ENCODE measurements at regions not wholly inside any gene's neighbourhood (a gene's known extent, or its start where the extent isn't known, plus 50 kb on each side); places are given as distances from the start of the nearest gene placed in this dataset.

- in situ Hi-C loops (cut with MboI; ENCODE audit: low pct_unique_long_range_greater_than_20kb, low sequenced_read_pairs, unreplicated experiment): no loop called here
- no peak for DNase-seq (ENCODE audit: low spot score)
- TF ChIP-seq CTCF (IDR thresholded peaks at IDR 0.05; ENCODE audit: extremely low read depth, insufficient read depth, missing control alignments): no peak
Measured at GRCh38 chr13:111479412-111479811, 159.0 kb downstream of the TEX29 start.

- DNase-seq (ENCODE audit: low spot score): no peak
- TF ChIP-seq CTCF (IDR thresholded peaks at IDR 0.05; ENCODE audit: extremely low read depth, insufficient read depth, missing control alignments): no peak
- in situ Hi-C loops (cut with MboI; ENCODE audit: low pct_unique_long_range_greater_than_20kb, low sequenced_read_pairs, unreplicated experiment): no loop called here
Measured at GRCh38 chr13:111480503-111480902, 160.1 kb downstream of the TEX29 start.

- DNase-seq (ENCODE audit: low spot score): no peak
- no peak for TF ChIP-seq CTCF (IDR thresholded peaks at IDR 0.05; ENCODE audit: extremely low read depth, insufficient read depth, missing control alignments)
- in situ Hi-C loops (cut with MboI; ENCODE audit: low pct_unique_long_range_greater_than_20kb, low sequenced_read_pairs, unreplicated experiment): no loop called here
Measured at GRCh38 chr13:111480976-111481375, 160.5 kb downstream of the TEX29 start.

GRCh38 chr13:111482126-111482525, 161.7 kb downstream of the TEX29 start:
- in situ Hi-C loops (cut with MboI; ENCODE audit: low pct_unique_long_range_greater_than_20kb, low sequenced_read_pairs, unreplicated experiment): no loop called here
- no peak for TF ChIP-seq CTCF (IDR thresholded peaks at IDR 0.05; ENCODE audit: extremely low read depth, insufficient read depth, missing control alignments)
- DNase-seq (ENCODE audit: low spot score): no peak

- DNase-seq (ENCODE audit: low spot score): no peak
- in situ Hi-C loops (cut with MboI; ENCODE audit: low pct_unique_long_range_greater_than_20kb, low sequenced_read_pairs, unreplicated experiment): no loop called here
- TF ChIP-seq CTCF (IDR thresholded peaks at IDR 0.05; ENCODE audit: extremely low read depth, insufficient read depth, missing control alignments): no peak
Measured at GRCh38 chr13:111482806-111483620, 162.6 kb downstream of the TEX29 start.

GRCh38 chr13:111483621-111483987, 163.2 kb downstream of the TEX29 start:
- in situ Hi-C loops (cut with MboI; ENCODE audit: low pct_unique_long_range_greater_than_20kb, low sequenced_read_pairs, unreplicated experiment): no loop called here
- DNase-seq (ENCODE audit: low spot score): no peak
- no peak for TF ChIP-seq CTCF (IDR thresholded peaks at IDR 0.05; ENCODE audit: extremely low read depth, insufficient read depth, missing control alignments)
